OCI-LY1 (cell line): ENCODE measurements at regions not wholly inside any gene's neighbourhood (a gene's known extent, or its start where the extent isn't known, plus 50 kb on each side); places are given as distances from the start of the nearest gene placed in this dataset.

Experiments
- H2AFZ ChIP-seq: fragments of 200-600 bp; sonication (generic), shearing (Covaris generic); 2 replicates; pipeline ENCODE4 v1.6.0; 2014; ENCODE audit warnings: antibody characterized with exemption, mild to moderate bottlenecking, low read length
- H3F3A ChIP-seq: fragments of 200-600 bp; sonication (generic), shearing (Covaris generic); 2 replicates; pipeline ENCODE4 v1.6.0; 2014; ENCODE audit warnings: mild to moderate bottlenecking, antibody characterized with exemption, low read length, moderate library complexity; ENCODE audit not compliant: insufficient read depth
- H3K27ac ChIP-seq: fragments of 200-600 bp; sonication (generic); 2 replicates; pipeline ENCODE4 v1.5.1; 2014; ENCODE audit warnings: low read length, mixed run types, mild to moderate bottlenecking, low read depth; ENCODE audit not compliant: poor library complexity, severe bottlenecking
- H3K27me3 ChIP-seq: fragments of 200-600 bp; sonication (generic); 2 replicates; pipeline ENCODE4 v1.6.0; 2014; ENCODE audit warnings: antibody characterized with exemption, mild to moderate bottlenecking, low read length, moderate library complexity; ENCODE audit not compliant: insufficient read depth
- H3K36me3 ChIP-seq: fragments of 200-600 bp; sonication (generic); 2 replicates; pipeline ENCODE4 v1.6.1; 2014; ENCODE audit warnings: mild to moderate bottlenecking, antibody characterized with exemption, low read length, moderate library complexity, mixed read lengths; ENCODE audit not compliant: insufficient read depth
- H3K4me1 ChIP-seq: fragments of 200-600 bp; sonication (generic); 2 replicates; pipeline ENCODE4 v1.5.1; 2014; ENCODE audit warnings: mild to moderate bottlenecking, low read length, moderate library complexity; ENCODE audit not compliant: insufficient read depth, severe bottlenecking
- H3K4me2 ChIP-seq: fragments of 200-600 bp; sonication (generic), shearing (Covaris generic); 2 replicates; pipeline ENCODE4 v1.6.1; 2014; ENCODE audit warnings: low read length
- H3K4me3 ChIP-seq: fragments of 200-600 bp; sonication (generic); 2 replicates; pipeline ENCODE4 v1.5.1; 2014; ENCODE audit warnings: low read length, low read depth, mild to moderate bottlenecking, mixed read lengths; ENCODE audit not compliant: poor library complexity, severe bottlenecking
- H3K79me2 ChIP-seq: fragments of 200-600 bp; shearing (Covaris generic); 2 replicates; pipeline ENCODE4 v1.6.1; 2016; ENCODE audit warnings: mixed run types, low read length, mixed read lengths; ENCODE audit not compliant: insufficient read depth
- H3K9ac ChIP-seq: fragments of 200-600 bp; sonication (generic), shearing (Covaris generic); 2 replicates; pipeline ENCODE4 v1.6.1; 2014; ENCODE audit warnings: mild to moderate bottlenecking, low read length, mixed read lengths
- H3K9me2 ChIP-seq: fragments of 200-600 bp; sonication (generic), shearing (Covaris generic); 2 replicates; pipeline ENCODE4 v1.6.1; 2014; ENCODE audit warnings: low read depth, mild to moderate bottlenecking, low read length, mixed read lengths
- H3K9me3 ChIP-seq: fragments of 200-600 bp; shearing (Covaris generic); 2 replicates; pipeline ENCODE4 v1.6.1; 2014; ENCODE audit warnings: low read length, mixed read lengths
- H4K20me1 ChIP-seq: fragments of 200-600 bp; sonication (generic), shearing (Covaris generic); 2 replicates; pipeline ENCODE4 v1.6.0; 2016; ENCODE audit warnings: mild to moderate bottlenecking, low read length; ENCODE audit not compliant: insufficient read depth
- EZH2 ChIP-seq: fragments of 200-600 bp; sonication (generic), shearing (Covaris generic); IDR thresholded peaks from 2 replicates; pipeline ENCODE4 v1.8.0; 2017; ENCODE audit warnings: borderline replicate concordance, mixed run types, mild to moderate bottlenecking, antibody characterized with exemption, low read length, moderate library complexity, mixed read lengths
- TF ChIP-seq, protein P1 (sequence below): fragments of 200-600 bp; sonication (generic), shearing (Covaris generic); IDR thresholded peaks from 2 replicates; pipeline ENCODE4 v1.5.1; 2017; ENCODE audit warnings: mild to moderate bottlenecking, antibody characterized with exemption, low read length, moderate library complexity, mixed read lengths

DNA sequence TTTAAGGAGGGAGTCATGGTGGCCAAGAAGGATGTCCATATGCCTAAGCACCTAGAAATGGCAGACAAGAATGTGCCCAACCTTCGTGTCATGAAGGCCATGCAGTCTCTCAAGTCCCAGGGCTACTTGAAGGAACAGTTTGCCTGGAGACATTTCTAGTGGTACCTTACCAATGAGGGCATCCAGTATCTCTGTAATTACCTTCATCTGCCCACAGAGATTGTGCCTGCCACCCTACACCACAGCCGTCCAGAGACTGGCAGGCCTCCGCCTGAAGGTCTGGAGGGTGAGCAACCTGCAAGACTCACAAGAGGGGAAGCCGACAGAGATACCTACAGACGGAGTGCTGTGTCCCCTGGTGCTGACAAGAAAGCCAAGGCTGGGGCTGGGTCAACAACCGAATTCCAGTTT, 115.0 kb downstream of the HFE start:
- no peaks in the 10 kb centered on the region for H3K9me3 ChIP-seq
- no peaks in the 10 kb centered on the region for H3K79me2 ChIP-seq
- H3K9me2 ChIP-seq: no peaks in the 10 kb centered on the region
- H3K4me2 ChIP-seq: peak overlapping the region; percentile 18; the same call in 1 of the 2 replicates
- no peak for TF ChIP-seq EZH2
- TF ChIP-seq, protein P1, sequence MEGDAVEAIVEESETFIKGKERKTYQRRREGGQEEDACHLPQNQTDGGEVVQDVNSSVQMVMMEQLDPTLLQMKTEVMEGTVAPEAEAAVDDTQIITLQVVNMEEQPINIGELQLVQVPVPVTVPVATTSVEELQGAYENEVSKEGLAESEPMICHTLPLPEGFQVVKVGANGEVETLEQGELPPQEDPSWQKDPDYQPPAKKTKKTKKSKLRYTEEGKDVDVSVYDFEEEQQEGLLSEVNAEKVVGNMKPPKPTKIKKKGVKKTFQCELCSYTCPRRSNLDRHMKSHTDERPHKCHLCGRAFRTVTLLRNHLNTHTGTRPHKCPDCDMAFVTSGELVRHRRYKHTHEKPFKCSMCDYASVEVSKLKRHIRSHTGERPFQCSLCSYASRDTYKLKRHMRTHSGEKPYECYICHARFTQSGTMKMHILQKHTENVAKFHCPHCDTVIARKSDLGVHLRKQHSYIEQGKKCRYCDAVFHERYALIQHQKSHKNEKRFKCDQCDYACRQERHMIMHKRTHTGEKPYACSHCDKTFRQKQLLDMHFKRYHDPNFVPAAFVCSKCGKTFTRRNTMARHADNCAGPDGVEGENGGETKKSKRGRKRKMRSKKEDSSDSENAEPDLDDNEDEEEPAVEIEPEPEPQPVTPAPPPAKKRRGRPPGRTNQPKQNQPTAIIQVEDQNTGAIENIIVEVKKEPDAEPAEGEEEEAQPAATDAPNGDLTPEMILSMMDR: no peak
- no peak overlapping the region for H2AFZ ChIP-seq
- peaks cover 61% of the 10 kb centered on the region for H3K4me1 ChIP-seq
- H4K20me1 ChIP-seq: no peaks in the 10 kb centered on the region
- H3F3A ChIP-seq: peaks cover 29% of the 10 kb centered on the region
- H3K9ac ChIP-seq: peak overlapping the region; percentile 31; the same call in 1 of the 2 replicates
- no peaks in the 10 kb centered on the region for H3K36me3 ChIP-seq
- H3K27ac ChIP-seq: peak overlapping the region; percentile 99
- no peak overlapping the region for H3K4me3 ChIP-seq
- H3K27me3 ChIP-seq: no peaks in the 10 kb centered on the region

DNA sequence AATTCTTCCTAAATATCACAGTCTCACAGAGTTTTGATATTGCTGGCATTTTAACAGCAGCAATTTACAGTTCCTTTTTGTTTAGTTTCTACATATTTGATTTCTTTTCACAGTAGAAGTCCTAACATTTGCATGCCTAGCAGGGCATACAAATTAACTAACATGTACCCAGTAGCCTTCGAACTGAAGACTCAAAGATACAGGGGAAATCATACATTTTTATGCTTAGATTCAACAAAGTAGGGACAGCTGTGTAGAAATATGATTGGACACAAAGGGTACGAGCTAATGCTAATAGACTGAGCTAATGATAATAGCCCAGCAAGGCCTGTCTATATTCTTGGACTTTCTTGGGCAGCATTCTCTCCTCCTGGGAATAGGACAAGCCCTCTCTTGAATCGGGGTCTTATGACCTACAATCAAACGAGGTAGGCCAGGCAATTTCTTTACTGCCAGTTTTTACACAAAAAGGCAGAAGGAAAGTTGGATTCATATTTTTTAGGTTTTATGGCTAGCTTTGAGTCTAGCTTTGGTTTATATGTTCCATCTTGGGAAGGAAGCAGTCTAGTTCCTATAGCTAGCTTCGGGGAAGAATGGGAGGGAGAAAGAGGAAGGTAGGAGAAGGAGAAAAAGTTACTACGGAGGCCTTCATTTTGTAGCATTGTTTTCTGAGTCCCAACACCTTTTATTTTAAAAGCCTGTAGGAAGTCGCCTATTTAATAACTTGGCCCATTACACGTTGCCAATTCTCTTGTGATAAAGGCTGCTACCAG, 115.8 kb downstream of the HFE start:
- Histone ChIP-seq H3K9me2 (no peaks in the 10 kb centered on the region), H3K27me3 (no peaks in the 10 kb centered on the region), H3K4me3 (no peak overlapping the region), H3K4me1 (peaks cover 68% of the 10 kb centered on the region), H4K20me1 (no peaks in the 10 kb centered on the region), H2AFZ (no peak overlapping the region), H3F3A (peaks cover 29% of the 10 kb centered on the region), H3K27ac (peak overlapping the region; percentile 99), H3K9me3 (no peaks in the 10 kb centered on the region), H3K36me3 (no peaks in the 10 kb centered on the region), H3K79me2 (no peaks in the 10 kb centered on the region), H3K9ac (peak overlapping the region; percentile 44), H3K4me2 (peak overlapping the region; percentile 40)
- TF ChIP-seq, protein P1: no peak
- no peak for TF ChIP-seq EZH2

DNA sequence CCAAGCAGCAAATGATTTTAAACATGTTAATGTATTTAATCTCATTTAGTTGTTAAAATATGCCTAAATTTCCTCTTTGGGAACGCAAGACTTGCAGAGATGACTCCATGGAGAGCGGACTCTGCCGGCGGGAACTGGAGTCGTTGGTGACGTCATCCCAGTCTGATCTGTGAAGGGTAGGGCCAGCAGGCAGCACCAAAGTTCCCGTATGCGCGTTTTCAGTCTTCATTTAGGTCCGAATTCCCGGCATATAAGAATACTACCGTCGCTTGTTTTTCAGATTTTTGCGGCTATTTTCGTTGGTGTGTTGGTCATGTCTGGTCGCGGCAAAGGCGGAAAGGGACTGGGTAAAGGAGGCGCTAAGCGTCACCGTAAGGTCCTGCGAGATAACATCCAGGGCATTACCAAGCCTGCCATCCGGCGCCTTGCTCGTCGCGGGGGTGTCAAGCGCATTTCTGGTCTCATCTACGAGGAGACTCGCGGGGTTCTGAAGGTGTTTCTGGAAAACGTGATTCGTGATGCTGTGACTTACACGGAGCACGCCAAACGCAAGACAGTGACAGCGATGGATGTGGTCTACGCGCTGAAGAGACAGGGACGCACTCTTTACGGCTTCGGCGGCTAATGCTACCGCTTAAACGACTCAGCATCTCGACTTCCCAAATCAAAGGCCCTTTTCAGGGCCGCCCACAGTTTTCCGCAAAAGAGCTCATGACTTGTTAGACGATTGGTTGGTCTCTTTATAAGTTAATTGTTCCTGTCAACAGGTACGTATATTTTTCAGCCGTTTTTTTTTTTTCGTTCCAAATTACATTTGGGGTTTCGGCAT, 117.3 kb downstream of the HFE start:
- peak overlapping the region; percentile 99 for H3K27ac ChIP-seq
- H3F3A ChIP-seq: peaks cover 23% of the 10 kb centered on the region
- H3K4me3 ChIP-seq: peak overlapping the region; percentile 72
- H3K27me3 ChIP-seq: no peaks in the 10 kb centered on the region
- peak overlapping the region; percentile 92 for H3K4me2 ChIP-seq
- H2AFZ ChIP-seq: no peak overlapping the region
- H3K9ac ChIP-seq: peak overlapping the region; percentile 81
- TF ChIP-seq EZH2: no peak
- TF ChIP-seq, protein P1: peak; percentile 24; the same call in 1 of the 2 replicates
- no peaks in the 10 kb centered on the region for H3K9me2 ChIP-seq
- H3K9me3 ChIP-seq: no peaks in the 10 kb centered on the region
- H4K20me1 ChIP-seq: no peaks in the 10 kb centered on the region
- peaks cover 68% of the 10 kb centered on the region for H3K4me1 ChIP-seq
- no peaks in the 10 kb centered on the region for H3K79me2 ChIP-seq
- H3K36me3 ChIP-seq: no peaks in the 10 kb centered on the region
